ELR (cell line): ENCODE measurements at regions not wholly inside any gene's neighbourhood (a gene's known extent, or its start where the extent isn't known, plus 50 kb on each side); places are given as distances from the start of the nearest gene placed in this dataset.
"Not testable (repeated sequence)": the region's sequence is repeated elsewhere in the genome, so short reads cannot be mapped to it uniquely, and the experiment has no call there.

ENCODE experiments used
- DNase-seq: peaks from one replicate; pipeline ENCODE4 v3.0.0-alpha.2; 2015; ENCODE audit warnings: low read depth

DNA sequence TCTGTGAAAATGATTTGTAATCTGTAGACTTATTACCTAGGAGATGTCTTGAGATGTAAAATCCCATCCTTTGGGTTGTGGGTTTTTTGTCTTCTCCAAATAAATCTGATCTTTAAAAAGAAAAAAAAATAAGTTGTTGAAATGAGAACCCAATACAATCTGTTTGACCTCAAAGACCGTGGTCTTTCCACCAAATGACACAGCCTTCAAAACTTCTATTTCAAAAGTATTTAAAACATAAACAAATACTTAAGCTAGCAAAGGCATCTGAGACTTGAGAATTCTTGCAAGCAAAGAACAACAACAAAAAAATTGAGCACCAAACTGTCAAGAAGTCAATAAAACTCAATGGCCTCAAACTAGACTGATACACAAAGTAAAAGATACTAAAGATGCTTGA lies 67.9 kb upstream of the HECW1 start:
- no peak for DNase-seq

DNA sequence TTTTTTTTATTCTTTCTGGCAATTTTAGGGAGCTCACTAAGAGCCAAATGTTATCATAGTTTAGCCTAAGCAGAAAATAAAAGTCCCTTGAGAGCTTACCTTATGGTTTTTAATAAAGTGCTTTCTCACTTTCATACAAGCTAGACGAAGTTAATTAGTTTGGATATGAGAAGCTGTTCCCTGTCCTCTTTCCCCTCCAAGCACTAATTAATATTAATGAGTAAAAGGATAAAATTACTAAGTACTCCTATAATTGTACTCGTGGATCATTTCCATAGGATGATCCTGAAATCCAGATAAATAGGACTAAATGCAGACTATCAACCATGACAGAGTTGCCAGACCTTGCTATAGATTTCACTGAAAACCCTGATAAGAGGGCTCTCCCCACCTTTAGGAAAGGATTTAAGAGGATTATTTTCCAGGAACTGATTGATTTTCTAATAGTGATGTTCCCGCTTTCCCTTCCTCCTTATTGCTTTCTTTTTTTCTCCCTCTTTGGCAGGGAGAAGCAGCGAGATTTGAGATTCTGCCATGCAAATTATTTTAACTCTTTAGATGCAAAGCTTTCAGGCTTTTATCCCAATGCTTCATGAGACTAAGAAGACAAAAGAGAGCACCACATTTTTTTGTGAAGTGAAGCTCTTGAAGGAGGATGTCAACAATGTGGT lies 58.3 kb upstream of the HECW1 start:
- no peak for DNase-seq

DNA sequence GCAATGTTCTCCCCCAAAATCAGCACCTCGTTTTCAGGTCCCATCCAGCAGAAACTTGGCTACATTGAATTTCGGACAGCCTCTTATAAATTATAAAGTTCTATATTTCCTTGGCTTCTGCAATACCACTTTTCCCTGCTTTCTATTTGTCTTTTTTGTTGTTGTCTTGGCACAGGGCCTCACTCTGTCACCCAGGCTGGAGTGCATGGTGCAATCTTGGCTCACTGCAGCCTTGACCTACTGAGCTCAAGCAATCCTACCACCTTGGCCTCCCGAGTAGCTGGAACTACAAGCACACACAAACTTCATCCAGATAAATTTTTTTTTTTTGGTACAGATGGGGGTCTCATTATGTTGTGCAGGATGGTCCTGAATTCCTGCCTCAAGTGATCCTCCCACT lies 55.3 kb upstream of the HECW1 start:
- DNase-seq, result no peak

DNA sequence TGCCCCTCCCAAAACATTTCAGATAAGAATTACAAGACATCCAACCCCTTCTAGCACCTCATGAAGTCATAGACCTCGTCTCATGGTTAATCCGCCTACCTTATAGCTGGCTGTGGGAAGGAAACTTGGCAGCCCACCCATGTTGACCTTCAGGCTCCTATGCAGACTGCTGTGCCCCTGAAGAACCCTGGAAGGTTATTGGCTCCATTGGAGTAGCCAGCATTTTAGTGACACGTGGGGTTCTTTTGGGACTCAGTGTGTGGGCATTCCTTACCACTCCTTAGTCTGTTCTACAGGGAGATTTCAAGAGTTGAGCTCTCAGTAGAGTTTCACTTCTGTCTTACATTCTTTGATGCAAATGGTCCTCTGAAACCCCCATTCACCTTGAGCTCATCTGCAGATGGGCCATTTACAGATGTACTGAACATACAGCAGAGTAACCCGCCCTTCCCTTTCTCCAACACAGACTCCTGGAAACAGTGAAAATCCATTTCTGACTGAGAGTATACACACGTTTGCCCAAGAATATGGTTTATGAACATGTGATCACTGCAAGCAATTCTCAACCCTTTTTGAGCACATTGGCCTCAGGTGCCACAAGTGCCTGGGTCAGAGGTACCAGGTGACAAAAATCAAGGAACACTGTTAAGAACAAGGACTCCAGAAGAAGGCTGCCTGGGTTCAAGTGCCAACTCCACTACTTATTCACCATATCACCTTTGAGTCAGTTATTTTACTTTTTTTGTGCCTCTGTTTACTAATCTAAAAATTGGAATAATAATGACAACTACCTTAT lies 54.0 kb upstream of the HECW1 start:
- DNase-seq, result no peak

DNA sequence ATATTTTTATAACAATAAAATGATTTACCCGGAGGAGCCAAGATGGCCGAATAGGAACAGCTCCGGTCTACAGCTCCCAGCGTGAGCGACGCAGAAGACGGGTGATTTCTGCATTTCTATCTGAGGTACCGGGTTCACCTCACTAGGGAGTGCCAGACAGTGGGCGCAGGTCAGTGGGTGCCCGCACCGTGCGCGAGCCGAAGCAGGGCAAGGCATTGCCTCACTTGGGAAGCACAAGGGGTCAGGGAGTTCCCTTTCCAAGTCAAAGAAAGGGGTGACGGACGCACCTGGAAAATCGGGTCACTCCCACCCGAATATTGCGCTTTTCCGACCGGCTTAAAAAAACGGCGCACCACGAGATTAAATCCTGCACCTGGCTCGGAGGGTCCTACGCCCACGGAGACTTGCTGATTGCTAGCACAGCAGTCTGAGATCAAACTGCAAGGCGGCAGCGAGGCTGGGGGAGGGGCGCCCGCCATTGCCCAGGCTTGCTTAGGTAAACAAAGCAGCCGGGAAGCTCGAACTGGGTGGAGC lies 53.3 kb upstream of the HECW1 start:
- DNase-seq, result not testable (repeated sequence)
